PC-3 (cell line): ENCODE measurements at regions not wholly inside any gene's neighbourhood (a gene's known extent, or its start where the extent isn't known, plus 50 kb on each side); places are given as distances from the start of the nearest gene placed in this dataset.

Experiments
- ATAC-seq: fragments of 200-7000 bp; cut with Tn5 transposase; 2 replicates; pipeline ENCODE4 v1.9.1; 2020; ENCODE audit warnings: mild to moderate bottlenecking, moderate library complexity
- BruUV-seq: library from RNA; stranded (reverse); fragments of 400-500 nt; replicated peaks from 2 replicates; lab custom pipeline; 2021; lab: Mats Ljungman, UMichigan
- CTCF ChIA-PET: fragments of 300-600 bp; sonication (Branson Sonifier 250); formaldehyde crosslinking; loops from one replicate; lab custom pipeline; 2022; ENCODE audit warnings: antibody characterized with exemption; lab: Charles Lee
- POLR2A ChIA-PET: fragments of 300-600 bp; sonication (Branson Sonifier 250); formaldehyde crosslinking; loops from one replicate; lab custom pipeline; 2022; ENCODE audit warnings: antibody characterized with exemption; ENCODE audit not compliant: unreplicated experiment; lab: Charles Lee
- DNase-seq: peaks from one replicate; pipeline ENCODE4 v3.0.0-alpha.2; 2015
- H2AFZ ChIP-seq: fragments of 300-600 bp; sonication (generic); 2 replicates; pipeline ENCODE4 v1.6.0; 2016; ENCODE audit warnings: antibody characterized with exemption, low read length
- H3F3A ChIP-seq: fragments of 300-600 bp; sonication (generic); one replicate; pipeline ENCODE4 v1.6.0; 2017; ENCODE audit warnings: antibody characterized with exemption, low read length, control low read depth, mild to moderate bottlenecking; ENCODE audit not compliant: unreplicated experiment
- H3K27ac ChIP-seq: fragments of 300-600 bp; sonication (generic); 2 replicates; pipeline ENCODE4 v1.5.1; 2016; ENCODE audit warnings: mild to moderate bottlenecking, low read length
- H3K27me3 ChIP-seq: fragments of 300-600 bp; sonication (generic); 2 replicates; pipeline ENCODE4 v1.6.1; 2016; ENCODE audit warnings: low read length, mixed read lengths
- H3K36me3 ChIP-seq: fragments of 300-600 bp; sonication (generic); 2 replicates; pipeline ENCODE4 v1.6.1; 2016; ENCODE audit warnings: low read depth, mixed run types, low read length, mixed read lengths
- H3K4me1 ChIP-seq: fragments of 300-600 bp; sonication (generic); 2 replicates; pipeline ENCODE4 v1.5.1; 2016; ENCODE audit warnings: low read length; ENCODE audit not compliant: insufficient read depth
- H3K4me2 ChIP-seq: fragments of 300-600 bp; sonication (generic); 2 replicates; pipeline ENCODE4 v1.6.0; 2016; ENCODE audit warnings: low read length
- H3K4me3 ChIP-seq: fragments of 300-600 bp; sonication (generic); 2 replicates; pipeline ENCODE4 v1.5.1; 2016; ENCODE audit warnings: mild to moderate bottlenecking, low read length, mixed read lengths
- H3K79me2 ChIP-seq: fragments of 300-600 bp; sonication (generic); 2 replicates; pipeline ENCODE4 v1.6.1; 2017; ENCODE audit warnings: low read length, mixed read lengths
- H3K9ac ChIP-seq: fragments of 300-600 bp; sonication (generic); 2 replicates; pipeline ENCODE4 v1.6.0; 2016; ENCODE audit warnings: mild to moderate bottlenecking, low read length
- H3K9me2 ChIP-seq: fragments of 300-600 bp; sonication (generic); replicated peaks from 2 replicates; pipeline ENCODE4 v1.6.1; 2016; ENCODE audit warnings: mixed run types, low read length, mixed read lengths
- H3K9me3 ChIP-seq: fragments of 300-600 bp; sonication (generic); 2 replicates; pipeline ENCODE4 v1.6.1; 2016; ENCODE audit warnings: low read length, mixed read lengths
- H4K20me1 ChIP-seq: fragments of 300-600 bp; sonication (generic); 2 replicates; pipeline ENCODE4 v1.6.1; 2016; ENCODE audit warnings: low read length, mixed read lengths
- CTCF ChIP-seq: fragments of 300-600 bp; sonication (generic); conservative IDR thresholded peaks from 2 replicates; pipeline ENCODE4 v1.5.1; 2017; ENCODE audit warnings: antibody characterized with exemption, low read depth, mild to moderate bottlenecking, low read length
- EZH2 ChIP-seq: fragments of 300-600 bp; sonication (generic); IDR thresholded peaks from one replicate; pipeline ENCODE4 v1.6.1; 2017; ENCODE audit warnings: antibody characterized with exemption, mild to moderate bottlenecking, low read length; ENCODE audit not compliant: unreplicated experiment
- EZH2phosphoT487 ChIP-seq: fragments of 300-600 bp; sonication (generic); IDR thresholded peaks from 2 replicates; pipeline ENCODE4 v1.6.1; 2018; ENCODE audit warnings: mild to moderate bottlenecking, antibody characterized with exemption, low read length, borderline replicate concordance
- intact Hi-C: fragments of 100-400 bp; cut with micrococcal nuclease; formaldehyde crosslinking; loops from 2 replicates; pipeline ENCODE4 v1.9.0; 2023

- no peaks in the 10 kb centered on the region for H3F3A ChIP-seq
- H4K20me1 ChIP-seq: no peaks in the 10 kb centered on the region
- ChIA-PET POLR2A (no interaction called here), CTCF (no interaction called here)
- no peak overlapping the region for H3K27ac ChIP-seq
- TF ChIP-seq EZH2 (no peak), CTCF (no peak), EZH2phosphoT487 (no peak)
- ATAC-seq: no peak
- no peak overlapping the region for H3K4me3 ChIP-seq
- DNase-seq: no peak
- H3K9me2 ChIP-seq: no peaks in the 10 kb centered on the region
- peaks cover 9% of the 10 kb centered on the region for H3K4me1 ChIP-seq
- H3K4me2 ChIP-seq: no peak overlapping the region
- BruUV-seq: no TSS peak
- H3K9me3 ChIP-seq: no peaks in the 10 kb centered on the region
- no peaks in the 10 kb centered on the region for H3K79me2 ChIP-seq
- no peak overlapping the region for H2AFZ ChIP-seq
- no peak overlapping the region for H3K9ac ChIP-seq
- no peaks in the 10 kb centered on the region for H3K36me3 ChIP-seq
- H3K27me3 ChIP-seq: no peaks in the 10 kb centered on the region
- intact Hi-C loops: no loop called here
Observed at GRCh38 chr6:113623129-113623528, 234.0 kb upstream of the MARCKS start.

GRCh38 chr6:113625850-113626249 lies 231.3 kb upstream of the MARCKS start:
- H3K4me2 ChIP-seq: no peak overlapping the region
- no peaks in the 10 kb centered on the region for H3F3A ChIP-seq
- intact Hi-C loops: no loop called here
- no peaks in the 10 kb centered on the region for H3K9me2 ChIP-seq
- H3K4me3 ChIP-seq: no peak overlapping the region
- no peaks in the 10 kb centered on the region for H4K20me1 ChIP-seq
- no peak overlapping the region for H3K27ac ChIP-seq
- ATAC-seq: no peak
- POLR2A ChIA-PET: no interaction called here
- no peak overlapping the region for H3K9ac ChIP-seq
- TF ChIP-seq CTCF (no peak), EZH2 (no peak), EZH2phosphoT487 (no peak)
- no TSS peak for BruUV-seq
- no peaks in the 10 kb centered on the region for H3K79me2 ChIP-seq
- CTCF ChIA-PET: no interaction called here
- no peaks in the 10 kb centered on the region for H3K27me3 ChIP-seq
- H2AFZ ChIP-seq: no peak overlapping the region
- H3K9me3 ChIP-seq: no peaks in the 10 kb centered on the region
- no peaks in the 10 kb centered on the region for H3K36me3 ChIP-seq
- no peak for DNase-seq
- H3K4me1 ChIP-seq: peaks cover 10% of the 10 kb centered on the region

- ChIA-PET POLR2A (no interaction called here), CTCF (no interaction called here)
- Histone ChIP-seq H3K9me2 (no peaks in the 10 kb centered on the region), H3K36me3 (no peaks in the 10 kb centered on the region), H3K79me2 (no peaks in the 10 kb centered on the region), H3K4me3 (no peak overlapping the region), H2AFZ (no peak overlapping the region), H3K4me1 (peaks cover 16% of the 10 kb centered on the region), H3K9me3 (no peaks in the 10 kb centered on the region), H4K20me1 (no peaks in the 10 kb centered on the region), H3F3A (no peaks in the 10 kb centered on the region), H3K4me2 (no peak overlapping the region), H3K9ac (no peak overlapping the region), H3K27ac (no peak overlapping the region), H3K27me3 (no peaks in the 10 kb centered on the region)
- DNase-seq (no peak), ATAC-seq (no peak)
- intact Hi-C loops: no loop called here
- no TSS peak for BruUV-seq
- TF ChIP-seq EZH2 (no peak), EZH2phosphoT487 (no peak), CTCF (no peak)
Observed at GRCh38 chr6:113626475-113626874, 230.7 kb upstream of the MARCKS start.
